Panc1 (cell line): ENCODE measurements at regions not wholly inside any gene's neighbourhood (a gene's known extent, or its start where the extent isn't known, plus 50 kb on each side); places are given as distances from the start of the nearest gene placed in this dataset.

Source experiments
- ATAC-seq: fragments of 200-7000 bp; cut with Tn5 transposase; 2 replicates; pipeline ENCODE4 v1.9.1; 2020; ENCODE audit warnings: mild to moderate bottlenecking, moderate library complexity
- BruUV-seq: library from RNA; stranded (reverse); fragments of 400-500 nt; replicated peaks from 2 replicates; lab custom pipeline; 2021; lab: Mats Ljungman, UMichigan
- CTCF ChIA-PET: fragments of 300-600 bp; sonication (Branson Sonifier 250); formaldehyde crosslinking; loops from one replicate; lab custom pipeline; 2022; ENCODE audit warnings: antibody characterized with exemption; lab: Charles Lee
- POLR2A ChIA-PET: fragments of 300-600 bp; sonication (Branson Sonifier 250); formaldehyde crosslinking; loops from one replicate; lab custom pipeline; 2022; ENCODE audit warnings: antibody characterized with exemption; lab: Charles Lee
- DNase-seq: peaks from one replicate; pipeline ENCODE4 v3.0.0-alpha.2; 2010; ENCODE audit warnings: low read depth, low spot score
- H3K27ac ChIP-seq: 2 replicates; pipeline ENCODE4 v1.5.1; 2011; ENCODE audit warnings: mild to moderate bottlenecking, low read length, inconsistent platforms
- H3K27me3 ChIP-seq: fragments of 200-500 bp; sonication (Bioruptor generic); 2 replicates; pipeline ENCODE4 v1.6.0; 2014; ENCODE audit warnings: low read length, inconsistent platforms; ENCODE audit not compliant: control insufficient read depth, insufficient read depth
- H3K36me3 ChIP-seq: fragments of 200-500 bp; sonication (Bioruptor generic); 2 replicates; pipeline ENCODE4 v1.5.1; 2014; ENCODE audit warnings: inconsistent platforms, mild to moderate bottlenecking, low read length, moderate library complexity; ENCODE audit not compliant: control insufficient read depth, insufficient read depth
- H3K4me1 ChIP-seq: 2 replicates; pipeline ENCODE4 v1.5.1; 2011; ENCODE audit warnings: inconsistent platforms, mild to moderate bottlenecking, low read length, moderate library complexity; ENCODE audit not compliant: control insufficient read depth, insufficient read depth
- H3K4me3 ChIP-seq, 2 experiments: 2 replicates each; pipeline ENCODE4 v1.5.1; 2011 to 2012; ENCODE audit warnings: low read depth in 2 of 2, low read length in 2 of 2, mild to moderate bottlenecking in 2 of 2, inconsistent platforms in 1 of 2, moderate library complexity in 1 of 2
- H3K9me3 ChIP-seq: fragments of 200-500 bp; sonication (Bioruptor generic); 2 replicates; pipeline ENCODE4 v1.5.1; 2014; ENCODE audit warnings: low read depth, mild to moderate bottlenecking, inconsistent platforms, low read length, moderate library complexity; ENCODE audit not compliant: control insufficient read depth, insufficient read depth
- POLR2AphosphoS5 ChIP-seq: IDR thresholded peaks from 2 replicates; pipeline ENCODE4 v1.6.1; 2012; ENCODE audit warnings: mild to moderate bottlenecking, low read depth, low read length, moderate library complexity
- SIN3A ChIP-seq: IDR thresholded peaks from 2 replicates; pipeline ENCODE4 v1.6.1; 2012; ENCODE audit warnings: low read depth, mild to moderate bottlenecking, low read length, moderate library complexity, borderline replicate concordance; ENCODE audit not compliant: insufficient read depth
- TCF7L2 ChIP-seq: IDR thresholded peaks from 2 replicates; pipeline ENCODE4 v1.6.1; 2011; ENCODE audit warnings: mild to moderate bottlenecking, low read depth, low read length, inconsistent platforms
- in situ Hi-C: cut with HindIII; loops from 2 replicates; pipeline ENCODE4 v1.10.0; 2016; ENCODE audit warnings: low sequenced_read_pairs, low pct_unique_long_range_greater_than_20kb
- intact Hi-C: fragments of 100-400 bp; cut with micrococcal nuclease; formaldehyde crosslinking; loops from one replicate; pipeline ENCODE4 v1.10.0; 2022; ENCODE audit not compliant: unreplicated experiment
- TF ChIP-seq, protein P1 (sequence below): fragments of 450-650 bp; IDR thresholded peaks from 2 replicates; pipeline ENCODE4 v1.5.1; 2017; ENCODE audit warnings: mild to moderate bottlenecking
- TF ChIP-seq, protein P2 (sequence below), 2 experiments: IDR thresholded peaks; 2 replicates each; pipeline ENCODE4 v1.6.1; 2011 to 2012; ENCODE audit warnings: low read depth in 2 of 2, control low read depth in 1 of 2, low read length in 1 of 2, mild to moderate bottlenecking in 1 of 2, moderate library complexity in 1 of 2; ENCODE audit not compliant: insufficient read depth in 1 of 2

GRCh38 chr4:179698321-179698720 lies 2256.1 kb upstream of the AGA start:
- Histone ChIP-seq H3K9me3 (no peaks in the 10 kb centered on the region), H3K27me3 (no peaks in the 10 kb centered on the region), H3K4me3 (no peak overlapping the region), H3K4me1 (no peaks in the 10 kb centered on the region), H3K36me3 (no peaks in the 10 kb centered on the region), H3K27ac (no peak overlapping the region)
- CTCF ChIA-PET, result no interaction called here
- intact Hi-C loops (no loop called here), in situ Hi-C loops (no loop called here)
- DNase-seq (no peak), ATAC-seq (no peak)
- POLR2A ChIA-PET, result no interaction called here
- TF ChIP-seq TCF7L2, result no peak
- TF ChIP-seq, protein P1, sequence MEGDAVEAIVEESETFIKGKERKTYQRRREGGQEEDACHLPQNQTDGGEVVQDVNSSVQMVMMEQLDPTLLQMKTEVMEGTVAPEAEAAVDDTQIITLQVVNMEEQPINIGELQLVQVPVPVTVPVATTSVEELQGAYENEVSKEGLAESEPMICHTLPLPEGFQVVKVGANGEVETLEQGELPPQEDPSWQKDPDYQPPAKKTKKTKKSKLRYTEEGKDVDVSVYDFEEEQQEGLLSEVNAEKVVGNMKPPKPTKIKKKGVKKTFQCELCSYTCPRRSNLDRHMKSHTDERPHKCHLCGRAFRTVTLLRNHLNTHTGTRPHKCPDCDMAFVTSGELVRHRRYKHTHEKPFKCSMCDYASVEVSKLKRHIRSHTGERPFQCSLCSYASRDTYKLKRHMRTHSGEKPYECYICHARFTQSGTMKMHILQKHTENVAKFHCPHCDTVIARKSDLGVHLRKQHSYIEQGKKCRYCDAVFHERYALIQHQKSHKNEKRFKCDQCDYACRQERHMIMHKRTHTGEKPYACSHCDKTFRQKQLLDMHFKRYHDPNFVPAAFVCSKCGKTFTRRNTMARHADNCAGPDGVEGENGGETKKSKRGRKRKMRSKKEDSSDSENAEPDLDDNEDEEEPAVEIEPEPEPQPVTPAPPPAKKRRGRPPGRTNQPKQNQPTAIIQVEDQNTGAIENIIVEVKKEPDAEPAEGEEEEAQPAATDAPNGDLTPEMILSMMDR, result no peak
- TF ChIP-seq, protein P2, sequence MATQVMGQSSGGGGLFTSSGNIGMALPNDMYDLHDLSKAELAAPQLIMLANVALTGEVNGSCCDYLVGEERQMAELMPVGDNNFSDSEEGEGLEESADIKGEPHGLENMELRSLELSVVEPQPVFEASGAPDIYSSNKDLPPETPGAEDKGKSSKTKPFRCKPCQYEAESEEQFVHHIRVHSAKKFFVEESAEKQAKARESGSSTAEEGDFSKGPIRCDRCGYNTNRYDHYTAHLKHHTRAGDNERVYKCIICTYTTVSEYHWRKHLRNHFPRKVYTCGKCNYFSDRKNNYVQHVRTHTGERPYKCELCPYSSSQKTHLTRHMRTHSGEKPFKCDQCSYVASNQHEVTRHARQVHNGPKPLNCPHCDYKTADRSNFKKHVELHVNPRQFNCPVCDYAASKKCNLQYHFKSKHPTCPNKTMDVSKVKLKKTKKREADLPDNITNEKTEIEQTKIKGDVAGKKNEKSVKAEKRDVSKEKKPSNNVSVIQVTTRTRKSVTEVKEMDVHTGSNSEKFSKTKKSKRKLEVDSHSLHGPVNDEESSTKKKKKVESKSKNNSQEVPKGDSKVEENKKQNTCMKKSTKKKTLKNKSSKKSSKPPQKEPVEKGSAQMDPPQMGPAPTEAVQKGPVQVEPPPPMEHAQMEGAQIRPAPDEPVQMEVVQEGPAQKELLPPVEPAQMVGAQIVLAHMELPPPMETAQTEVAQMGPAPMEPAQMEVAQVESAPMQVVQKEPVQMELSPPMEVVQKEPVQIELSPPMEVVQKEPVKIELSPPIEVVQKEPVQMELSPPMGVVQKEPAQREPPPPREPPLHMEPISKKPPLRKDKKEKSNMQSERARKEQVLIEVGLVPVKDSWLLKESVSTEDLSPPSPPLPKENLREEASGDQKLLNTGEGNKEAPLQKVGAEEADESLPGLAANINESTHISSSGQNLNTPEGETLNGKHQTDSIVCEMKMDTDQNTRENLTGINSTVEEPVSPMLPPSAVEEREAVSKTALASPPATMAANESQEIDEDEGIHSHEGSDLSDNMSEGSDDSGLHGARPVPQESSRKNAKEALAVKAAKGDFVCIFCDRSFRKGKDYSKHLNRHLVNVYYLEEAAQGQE (IDR thresholded peaks at IDR 0.05; ENCODE audit: insufficient read depth in 1 of 2, low read depth in 2 of 2, low read length in 1 of 2), result no peak
- no peak for TF ChIP-seq POLR2AphosphoS5
- no peak for TF ChIP-seq SIN3A
- BruUV-seq, result no TSS peak

- H3K4me3 ChIP-seq, result no peak overlapping the region
- H3K36me3 ChIP-seq, result no peaks in the 10 kb centered on the region
- no peak for ATAC-seq
- DNase-seq, result no peak
- H3K4me1 ChIP-seq, result no peaks in the 10 kb centered on the region
- ChIA-PET CTCF (no interaction called here), POLR2A (no interaction called here)
- in situ Hi-C loops (no loop called here), intact Hi-C loops (no loop called here)
- TF ChIP-seq SIN3A (no peak), POLR2AphosphoS5 (no peak), TCF7L2 (no peak)
- TF ChIP-seq, protein P2 (IDR thresholded peaks at IDR 0.05; ENCODE audit: insufficient read depth in 1 of 2, low read depth in 2 of 2, low read length in 1 of 2), result no peak
- TF ChIP-seq, protein P1, result no peak
- no peak overlapping the region for H3K27ac ChIP-seq
- no peaks in the 10 kb centered on the region for H3K9me3 ChIP-seq
- H3K27me3 ChIP-seq, result no peaks in the 10 kb centered on the region
- BruUV-seq, result no TSS peak
These were observed 2267.9 kb upstream of the AGA start for GRCh38 chr4:179709961-179710624.
